ENCODE measurements at regions not wholly inside any gene's neighbourhood (a gene's known extent, or its start where the extent isn't known, plus 50 kb on each side); places are given as distances from the start of the nearest gene placed in this dataset.
"Not testable (repeated sequence)": the region's sequence is repeated elsewhere in the genome, so short reads cannot be mapped to it uniquely, and the experiment has no call there.

DNA sequence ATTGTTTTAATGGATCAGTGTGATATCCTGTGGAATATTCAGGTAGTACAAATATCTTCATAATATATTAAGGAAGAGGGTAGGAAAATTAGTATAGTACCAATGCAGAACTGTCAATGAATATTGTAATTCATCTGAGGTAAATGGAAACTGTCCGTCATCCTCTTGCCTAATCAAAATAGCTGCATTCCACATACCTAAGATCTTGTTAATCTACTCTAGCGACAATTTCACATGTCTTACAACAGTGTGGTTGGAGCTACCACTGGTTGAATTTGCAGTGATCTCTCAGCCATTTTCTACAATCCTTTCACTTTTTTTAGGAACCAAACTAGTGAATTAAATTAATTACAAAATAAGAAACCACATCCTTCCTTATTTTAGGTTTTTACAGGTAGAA lies 117.5 kb downstream of the PCDH18 start:
- Mint-ChIP-seq H3K4me1 (no peaks in the 10 kb centered on the region), H3K27ac (no peak overlapping the region)
- no CpG with 5 or more reads among the region's 2 CpGs for WGBS (ENCODE audit: insufficient coverage)

DNA sequence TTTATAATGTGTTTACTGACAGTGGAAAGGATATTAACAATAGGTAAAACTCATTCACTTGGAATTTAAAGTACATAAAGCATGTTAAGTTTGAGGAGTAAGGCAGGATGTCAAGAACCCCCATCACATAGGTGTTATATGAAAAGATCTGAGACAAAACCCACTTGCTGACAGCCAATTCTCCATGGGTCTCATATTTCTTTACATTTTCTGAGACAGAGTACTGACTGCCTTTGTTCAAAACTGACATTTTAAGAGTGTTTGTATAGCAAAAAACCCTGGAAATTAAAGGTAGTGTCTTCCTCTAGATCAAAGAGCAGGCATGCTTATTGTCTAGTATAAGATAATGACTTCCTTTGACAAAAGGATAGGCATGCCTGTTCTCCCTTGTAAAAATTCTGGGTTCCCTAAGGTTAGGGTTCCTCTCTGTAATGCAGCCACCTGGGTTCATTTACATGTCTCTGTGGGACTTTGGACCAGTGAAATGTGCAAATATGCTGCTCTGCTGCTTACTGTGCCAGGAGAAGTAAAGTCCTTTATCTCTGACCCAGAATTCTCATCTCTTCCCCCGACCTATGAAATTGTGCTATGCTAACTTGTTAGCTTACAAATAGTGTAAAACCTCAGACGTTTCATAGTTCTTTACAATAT lies 123.6 kb downstream of the PCDH18 start:
- peaks cover 0 to 7% (median 6%) of the 10 kb centered on the region in 7 donors for H3K9me3 Mint-ChIP-seq
- H3K4me1 Mint-ChIP-seq, result no peaks in the 10 kb centered on the region
- H3K79me2 ChIP-seq (ENCODE audit: insufficient read depth, low read length), result no peaks in the 10 kb centered on the region
- no peak overlapping the region for H2AFZ ChIP-seq (ENCODE audit: insufficient read depth, low read depth, low read length, poor library complexity, severe bottlenecking)
- H3K9ac ChIP-seq (ENCODE audit: insufficient read depth, low read length, poor library complexity, severe bottlenecking), result no peak overlapping the region
- H3K27me3 Mint-ChIP-seq (ENCODE audit: low read depth in 3 of 3), result no peaks in the 10 kb centered on the region
- H3K36me3 Mint-ChIP-seq, result no peaks in the 10 kb centered on the region
- intact Hi-C loops (cut with micrococcal nuclease), result no loop called here
- H3K4me3 ChIP-seq (replicated peaks in 1 of 3; ENCODE audit: low read depth in 2 of 3, low read length in 3 of 3), result no peak overlapping the region
- no CpG with 5 or more reads among the region's 2 CpGs for WGBS (ENCODE audit: insufficient coverage)
- H3K27me3 ChIP-seq (ENCODE audit: control insufficient read depth in 2 of 2, insufficient read depth in 2 of 2, low read length in 2 of 2), result no peaks in the 10 kb centered on the region
- no peak overlapping the region for H3K27ac Mint-ChIP-seq
- no peak overlapping the region for H3K4me3 Mint-ChIP-seq
- no peak overlapping the region for H3K27ac ChIP-seq (ENCODE audit: low read depth in 1 of 2, low read length in 2 of 2)
- no peaks in the 10 kb centered on the region for H3K9me3 ChIP-seq (replicated peaks in 1 of 2; ENCODE audit: control insufficient read depth in 1 of 2, insufficient read depth in 1 of 2, low read length in 2 of 2)
- H3K36me3 ChIP-seq (replicated peaks in 1 of 2; ENCODE audit: control insufficient read depth in 1 of 2, insufficient read depth in 2 of 2, low read length in 2 of 2), result no peaks in the 10 kb centered on the region
- no peak for TF ChIP-seq CTCF (IDR thresholded peaks at IDR 0.05)
- no peaks in the 10 kb centered on the region for H3K4me1 ChIP-seq (ENCODE audit: control insufficient read depth in 1 of 2, insufficient read depth in 2 of 2, low read length in 2 of 2)
- H4K20me1 ChIP-seq (ENCODE audit: insufficient read depth, low read length), result no peaks in the 10 kb centered on the region
- H3K4me2 ChIP-seq (replicated peaks; ENCODE audit: extremely low read depth, low read length, poor library complexity, severe bottlenecking), result no peak overlapping the region
- no peak for DNase-seq

More for the DNA sequence above, 117.5 kb downstream of the PCDH18 start:
- no peak overlapping the region for H3K4me2 ChIP-seq (replicated peaks; ENCODE audit: extremely low read depth, low read length, poor library complexity, severe bottlenecking)
- no peak overlapping the region for H3K4me3 ChIP-seq (replicated peaks in 1 of 3; ENCODE audit: low read depth in 2 of 3, low read length in 3 of 3)
- DNase-seq, result no peak
- no peak overlapping the region for H3K27ac ChIP-seq (ENCODE audit: low read depth in 1 of 2, low read length in 2 of 2)
- H3K27me3 ChIP-seq (ENCODE audit: control insufficient read depth in 2 of 2, insufficient read depth in 2 of 2, low read length in 2 of 2), result no peaks in the 10 kb centered on the region
- H3K9me3 ChIP-seq (replicated peaks in 1 of 2; ENCODE audit: control insufficient read depth in 1 of 2, insufficient read depth in 1 of 2, low read length in 2 of 2), result no peaks in the 10 kb centered on the region
- no peaks in the 10 kb centered on the region for H3K4me1 ChIP-seq (ENCODE audit: control insufficient read depth in 1 of 2, insufficient read depth in 2 of 2, low read length in 2 of 2)
- H3K36me3 ChIP-seq (replicated peaks in 1 of 2; ENCODE audit: control insufficient read depth in 1 of 2, insufficient read depth in 2 of 2, low read length in 2 of 2), result no peaks in the 10 kb centered on the region
- no peaks in the 10 kb centered on the region for H4K20me1 ChIP-seq (ENCODE audit: insufficient read depth, low read length)
- H3K4me3 Mint-ChIP-seq, result no peak overlapping the region
- no peaks in the 10 kb centered on the region for H3K36me3 Mint-ChIP-seq
- no peaks in the 10 kb centered on the region for H3K79me2 ChIP-seq (ENCODE audit: insufficient read depth, low read length)
- no peak overlapping the region for H2AFZ ChIP-seq (ENCODE audit: insufficient read depth, low read depth, low read length, poor library complexity, severe bottlenecking)
- H3K9me3 Mint-ChIP-seq, result peaks cover 0 to 6% (median 3%) of the 10 kb centered on the region in 7 donors
- H3K9ac ChIP-seq (ENCODE audit: insufficient read depth, low read length, poor library complexity, severe bottlenecking), result no peak overlapping the region
- no peak for TF ChIP-seq CTCF (IDR thresholded peaks at IDR 0.05)
- no peaks in the 10 kb centered on the region for H3K27me3 Mint-ChIP-seq (ENCODE audit: low read depth in 3 of 3)
- intact Hi-C loops (cut with micrococcal nuclease), result no loop called here

GRCh38 chr4:137405833-137406232 lies 126.5 kb downstream of the PCDH18 start:
- H3K36me3 ChIP-seq (replicated peaks in 1 of 2; ENCODE audit: control insufficient read depth in 1 of 2, insufficient read depth in 2 of 2, low read length in 2 of 2); H3K4me3 Mint-ChIP-seq; H3K27ac ChIP-seq (ENCODE audit: low read depth in 1 of 2, low read length in 2 of 2); H4K20me1 ChIP-seq (ENCODE audit: insufficient read depth, low read length); H3K27me3 ChIP-seq (ENCODE audit: control insufficient read depth in 2 of 2, insufficient read depth in 2 of 2, low read length in 2 of 2); H3K4me2 ChIP-seq (replicated peaks; ENCODE audit: extremely low read depth, low read length, poor library complexity, severe bottlenecking); H3K36me3 Mint-ChIP-seq; H3K4me1 ChIP-seq (ENCODE audit: control insufficient read depth in 1 of 2, insufficient read depth in 2 of 2, low read length in 2 of 2); intact Hi-C loops (cut with micrococcal nuclease); H3K4me3 ChIP-seq (replicated peaks in 1 of 3; ENCODE audit: low read depth in 2 of 3, low read length in 3 of 3); H3K27me3 Mint-ChIP-seq (ENCODE audit: low read depth in 3 of 3); DNase-seq; H3K27ac Mint-ChIP-seq; H3K9me3 ChIP-seq (replicated peaks in 1 of 2; ENCODE audit: control insufficient read depth in 1 of 2, insufficient read depth in 1 of 2, low read length in 2 of 2); H3K4me1 Mint-ChIP-seq; H2AFZ ChIP-seq (ENCODE audit: insufficient read depth, low read depth, low read length, poor library complexity, severe bottlenecking); H3K9me3 Mint-ChIP-seq; H3K9ac ChIP-seq (ENCODE audit: insufficient read depth, low read length, poor library complexity, severe bottlenecking); H3K79me2 ChIP-seq (ENCODE audit: insufficient read depth, low read length): not testable (repeated sequence)
- no CpG with 5 or more reads among the region's 9 CpGs for WGBS (ENCODE audit: insufficient coverage)
